ENCODE measurements at regions not wholly inside any gene's neighbourhood (a gene's known extent, or its start where the extent isn't known, plus 50 kb on each side); places are given as distances from the start of the nearest gene placed in this dataset.

DNA sequence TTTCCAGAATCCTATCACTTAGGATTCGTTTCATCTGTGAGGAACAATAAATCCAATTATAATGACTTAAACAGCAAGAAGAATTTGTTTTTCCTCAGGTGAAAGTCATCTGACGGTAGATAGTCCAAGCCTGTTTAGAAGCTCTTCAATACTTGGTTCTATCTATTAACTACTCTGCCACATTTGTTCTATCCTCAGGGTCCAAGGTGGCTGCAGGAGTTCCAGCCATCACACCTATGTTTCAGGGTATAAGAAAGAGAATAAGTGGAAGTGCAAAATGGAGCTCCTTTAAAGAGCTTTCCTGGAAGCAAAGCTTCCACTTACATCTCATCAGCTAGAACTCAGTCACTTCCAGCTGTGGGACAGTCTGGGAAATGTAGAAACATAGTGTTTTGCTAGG is 72.1 kb upstream of the CCDC60 start:
- Histone ChIP-seq H3K4me1 (no peaks in the 10 kb centered on the region), H3K27ac (no peak overlapping the region), H3K4me3 (no peak overlapping the region), H3K27me3 (peaks cover 0 to 3% (median 0%) of the 10 kb centered on the region in 3 donors), H3K9me3 (peaks cover 0 to 11% (median 10%) of the 10 kb centered on the region in 4 donors), H3K36me3 (no peaks in the 10 kb centered on the region)
- WGBS, 5 donors: 73 to 85% (median 81%) methylated on average over 2 of the region's 2 CpGs
- intact Hi-C loops (cut with DNase I; ENCODE audit: low total_unique reads): no loop called here
- no peak for TF ChIP-seq POLR2AphosphoS5 (IDR thresholded peaks at IDR 0.05)
- no peak for TF ChIP-seq EP300 (IDR thresholded peaks at IDR 0.05)
- TF ChIP-seq CTCF (IDR thresholded peaks at IDR 0.05): no peak
- no peak for TF ChIP-seq POLR2A (IDR thresholded peaks at IDR 0.05)
- no peak for DNase-seq

DNA sequence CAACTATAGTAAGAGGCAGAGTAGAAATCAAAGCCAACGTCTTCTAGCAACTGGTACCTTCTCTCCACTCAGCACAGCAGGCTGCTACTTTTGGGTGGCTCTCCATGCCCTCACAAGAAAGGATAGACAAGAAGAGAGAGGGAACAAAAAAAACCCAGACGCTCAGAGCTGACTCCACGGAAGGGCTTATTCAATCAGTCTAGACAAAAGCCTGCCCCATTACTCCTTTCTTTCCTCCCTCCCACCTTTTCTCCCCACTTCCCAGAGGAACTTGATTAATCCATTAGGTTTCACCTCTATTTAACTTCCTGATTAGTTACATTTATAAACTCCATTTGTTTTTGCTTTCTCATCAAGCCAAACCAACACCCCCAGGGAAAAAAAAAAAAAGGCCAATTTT is 71.1 kb upstream of the CCDC60 start:
- no peaks in the 10 kb centered on the region for H3K36me3 ChIP-seq
- H3K9me3 ChIP-seq: peaks cover 0 to 19% (median 11%) of the 10 kb centered on the region in 4 donors
- H3K4me1 ChIP-seq: no peaks in the 10 kb centered on the region
- TF ChIP-seq CTCF (IDR thresholded peaks at IDR 0.05) (no peak), POLR2AphosphoS5 (IDR thresholded peaks at IDR 0.05) (no peak), EP300 (IDR thresholded peaks at IDR 0.05) (no peak), POLR2A (IDR thresholded peaks at IDR 0.05) (no peak)
- H3K27ac ChIP-seq: no peak overlapping the region
- intact Hi-C loops (cut with DNase I; ENCODE audit: low total_unique reads): no loop called here
- no peaks in the 10 kb centered on the region for H3K27me3 ChIP-seq
- DNase-seq: no peak
- WGBS, 5 donors: 34 to 60% (median 44%) methylated on average over 3 of the region's 3 CpGs
- no peak overlapping the region for H3K4me3 ChIP-seq

GRCh38 chr12:119266963-119267362 is 67.6 kb upstream of the CCDC60 start:
- WGBS, 5 donors: 85 to 100% (median 90%) methylated on average over 1 of the region's 1 CpG
- TF ChIP-seq POLR2A (IDR thresholded peaks at IDR 0.05): no peak
- no peak for TF ChIP-seq EP300 (IDR thresholded peaks at IDR 0.05)
- no peak for TF ChIP-seq CTCF (IDR thresholded peaks at IDR 0.05)
- Histone ChIP-seq H3K9me3 (peaks cover 0 to 19% (median 11%) of the 10 kb centered on the region in 4 donors), H3K27me3 (no peaks in the 10 kb centered on the region), H3K27ac (no peak overlapping the region), H3K36me3 (no peaks in the 10 kb centered on the region), H3K4me3 (no peak overlapping the region), H3K4me1 (no peaks in the 10 kb centered on the region)
- intact Hi-C loops (cut with DNase I; ENCODE audit: low total_unique reads): no loop called here
- no peak for DNase-seq

- H3K4me3 ChIP-seq: no peak overlapping the region
- WGBS, 5 donors: 46 to 75% (median 60%) methylated on average over 9 of the region's 9 CpGs
- no peaks in the 10 kb centered on the region for H3K27me3 ChIP-seq
- DNase-seq: no peak
- H3K4me1 ChIP-seq: no peaks in the 10 kb centered on the region
- H3K9me3 ChIP-seq: no peaks in the 10 kb centered on the region
- TF ChIP-seq CTCF (IDR thresholded peaks at IDR 0.05) (no peak), EP300 (IDR thresholded peaks at IDR 0.05) (no peak), POLR2AphosphoS5 (IDR thresholded peaks at IDR 0.05) (no peak), POLR2A (IDR thresholded peaks at IDR 0.05) (no peak)
- H3K27ac ChIP-seq: no peak overlapping the region
- intact Hi-C loops (cut with DNase I; ENCODE audit: low total_unique reads): no loop called here
- H3K36me3 ChIP-seq: no peaks in the 10 kb centered on the region
Observed at GRCh38 chr12:119274636-119275065, 59.9 kb upstream of the CCDC60 start.

Data from stomach (tissue), 8 donors.